ENCODE measurements at regions not wholly inside any gene's neighbourhood (a gene's known extent, or its start where the extent isn't known, plus 50 kb on each side); places are given as distances from the start of the nearest gene placed in this dataset.

DNA sequence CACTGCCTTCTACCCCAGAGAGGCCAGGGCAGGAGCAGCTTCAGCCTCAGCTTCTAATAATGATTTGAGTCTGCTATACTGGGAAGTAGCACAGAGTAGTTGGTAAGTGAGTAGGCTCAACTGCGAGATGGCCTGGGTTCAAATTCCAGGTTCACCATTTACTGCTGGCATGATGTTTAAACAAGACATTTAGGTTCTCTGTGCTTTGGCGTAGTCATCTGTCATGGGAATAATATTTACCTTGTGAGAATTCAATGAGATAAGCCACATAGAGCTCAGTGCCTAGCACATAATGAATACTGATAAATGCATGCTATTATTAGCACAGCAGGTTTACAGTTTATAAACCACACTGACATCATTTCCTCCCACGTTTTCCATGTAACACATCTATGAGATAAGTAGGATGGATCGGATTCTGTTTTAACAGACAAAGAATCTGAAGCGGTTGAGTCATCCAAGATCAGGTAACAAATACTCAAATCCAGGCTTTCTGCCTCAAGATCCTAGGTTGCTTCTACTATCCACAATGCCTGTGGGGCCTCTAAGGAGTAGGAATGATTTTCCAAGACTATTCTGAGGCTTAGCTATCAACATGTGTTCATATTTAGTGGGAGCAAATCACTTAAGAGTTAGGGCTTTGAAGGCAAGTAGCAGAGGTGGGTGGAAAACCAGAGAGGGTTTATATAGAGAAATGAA is 72.9 kb upstream of the DTNBP1 start (continued):
- TF ChIP-seq NRF1 (conservative IDR thresholded peaks at IDR 0.05; ENCODE audit: low read depth, low read length) = no peak
- TF ChIP-seq TCF3 (IDR thresholded peaks at IDR 0.05; ENCODE audit: borderline replicate concordance, insufficient read depth, low read depth, low read length) = no peak
- TF ChIP-seq SMC3 (IDR thresholded peaks at IDR 0.05; ENCODE audit: borderline replicate concordance, low read length) = no peak
- no peak for TF ChIP-seq PML (IDR thresholded peaks at IDR 0.05; ENCODE audit: low read length)
- peak; percentile 72 for TF ChIP-seq MEF2A (IDR thresholded peaks at IDR 0.05; ENCODE audit: insufficient read depth, low read depth, low read length)
- no peak; the same call in 1 of the 2 replicates for TF ChIP-seq ZNF24 (IDR thresholded peaks at IDR 0.05)
- no peak for TF ChIP-seq CBX5 (IDR thresholded peaks at IDR 0.05; ENCODE audit: low read depth)
- TF ChIP-seq, protein P1, sequence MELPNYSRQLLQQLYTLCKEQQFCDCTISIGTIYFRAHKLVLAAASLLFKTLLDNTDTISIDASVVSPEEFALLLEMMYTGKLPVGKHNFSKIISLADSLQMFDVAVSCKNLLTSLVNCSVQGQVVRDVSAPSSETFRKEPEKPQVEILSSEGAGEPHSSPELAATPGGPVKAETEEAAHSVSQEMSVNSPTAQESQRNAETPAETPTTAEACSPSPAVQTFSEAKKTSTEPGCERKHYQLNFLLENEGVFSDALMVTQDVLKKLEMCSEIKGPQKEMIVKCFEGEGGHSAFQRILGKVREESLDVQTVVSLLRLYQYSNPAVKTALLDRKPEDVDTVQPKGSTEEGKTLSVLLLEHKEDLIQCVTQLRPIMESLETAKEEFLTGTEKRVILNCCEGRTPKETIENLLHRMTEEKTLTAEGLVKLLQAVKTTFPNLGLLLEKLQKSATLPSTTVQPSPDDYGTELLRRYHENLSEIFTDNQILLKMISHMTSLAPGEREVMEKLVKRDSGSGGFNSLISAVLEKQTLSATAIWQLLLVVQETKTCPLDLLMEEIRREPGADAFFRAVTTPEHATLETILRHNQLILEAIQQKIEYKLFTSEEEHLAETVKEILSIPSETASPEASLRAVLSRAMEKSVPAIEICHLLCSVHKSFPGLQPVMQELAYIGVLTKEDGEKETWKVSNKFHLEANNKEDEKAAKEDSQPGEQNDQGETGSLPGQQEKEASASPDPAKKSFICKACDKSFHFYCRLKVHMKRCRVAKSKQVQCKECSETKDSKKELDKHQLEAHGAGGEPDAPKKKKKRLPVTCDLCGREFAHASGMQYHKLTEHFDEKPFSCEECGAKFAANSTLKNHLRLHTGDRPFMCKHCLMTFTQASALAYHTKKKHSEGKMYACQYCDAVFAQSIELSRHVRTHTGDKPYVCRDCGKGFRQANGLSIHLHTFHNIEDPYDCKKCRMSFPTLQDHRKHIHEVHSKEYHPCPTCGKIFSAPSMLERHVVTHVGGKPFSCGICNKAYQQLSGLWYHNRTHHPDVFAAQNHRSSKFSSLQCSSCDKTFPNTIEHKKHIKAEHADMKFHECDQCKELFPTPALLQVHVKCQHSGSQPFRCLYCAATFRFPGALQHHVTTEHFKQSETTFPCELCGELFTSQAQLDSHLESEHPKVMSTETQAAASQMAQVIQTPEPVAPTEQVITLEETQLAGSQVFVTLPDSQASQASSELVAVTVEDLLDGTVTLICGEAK (IDR thresholded peaks at IDR 0.05; ENCODE audit: borderline replicate concordance) = no peak; the same call in 1 of the 2 replicates
- TF ChIP-seq, protein P2, sequence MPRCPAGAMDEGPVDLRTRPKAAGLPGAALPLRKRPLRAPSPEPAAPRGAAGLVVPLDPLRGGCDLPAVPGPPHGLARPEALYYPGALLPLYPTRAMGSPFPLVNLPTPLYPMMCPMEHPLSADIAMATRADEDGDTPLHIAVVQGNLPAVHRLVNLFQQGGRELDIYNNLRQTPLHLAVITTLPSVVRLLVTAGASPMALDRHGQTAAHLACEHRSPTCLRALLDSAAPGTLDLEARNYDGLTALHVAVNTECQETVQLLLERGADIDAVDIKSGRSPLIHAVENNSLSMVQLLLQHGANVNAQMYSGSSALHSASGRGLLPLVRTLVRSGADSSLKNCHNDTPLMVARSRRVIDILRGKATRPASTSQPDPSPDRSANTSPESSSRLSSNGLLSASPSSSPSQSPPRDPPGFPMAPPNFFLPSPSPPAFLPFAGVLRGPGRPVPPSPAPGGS (IDR thresholded peaks at IDR 0.05; ENCODE audit: borderline replicate concordance, insufficient read depth, low read depth, low read length, poor library complexity, severe bottlenecking) = no peak
- TF ChIP-seq GATAD2B (conservative IDR thresholded peaks at IDR 0.05; ENCODE audit: low read depth) = peak; percentile 70
- no peak for TF ChIP-seq SIN3A (IDR thresholded peaks at IDR 0.05; ENCODE audit: low read depth, low read length)
- TF ChIP-seq, protein P3, sequence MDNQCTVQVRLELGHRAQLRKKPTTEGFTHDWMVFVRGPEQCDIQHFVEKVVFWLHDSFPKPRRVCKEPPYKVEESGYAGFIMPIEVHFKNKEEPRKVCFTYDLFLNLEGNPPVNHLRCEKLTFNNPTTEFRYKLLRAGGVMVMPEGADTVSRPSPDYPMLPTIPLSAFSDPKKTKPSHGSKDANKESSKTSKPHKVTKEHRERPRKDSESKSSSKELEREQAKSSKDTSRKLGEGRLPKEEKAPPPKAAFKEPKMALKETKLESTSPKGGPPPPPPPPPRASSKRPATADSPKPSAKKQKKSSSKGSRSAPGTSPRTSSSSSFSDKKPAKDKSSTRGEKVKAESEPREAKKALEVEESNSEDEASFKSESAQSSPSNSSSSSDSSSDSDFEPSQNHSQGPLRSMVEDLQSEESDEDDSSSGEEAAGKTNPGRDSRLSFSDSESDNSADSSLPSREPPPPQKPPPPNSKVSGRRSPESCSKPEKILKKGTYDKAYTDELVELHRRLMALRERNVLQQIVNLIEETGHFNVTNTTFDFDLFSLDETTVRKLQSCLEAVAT (IDR thresholded peaks at IDR 0.05) = peak; percentile 58; the same call in 1 of the 2 replicates
- no peak for TF ChIP-seq POU2F2 (IDR thresholded peaks at IDR 0.05; ENCODE audit: borderline replicate concordance, low read depth, low read length)
- TF ChIP-seq KDM1A (IDR thresholded peaks at IDR 0.05; ENCODE audit: borderline replicate concordance) = no peak
- TF ChIP-seq YY1 (IDR thresholded peaks at IDR 0.05; ENCODE audit: low read depth, low read length) = no peak
- no peak for TF ChIP-seq TAF1 (IDR thresholded peaks at IDR 0.05; ENCODE audit: borderline replicate concordance, low read depth, low read length)
- no peak for TF ChIP-seq CEBPB (IDR thresholded peaks at IDR 0.05; ENCODE audit: borderline replicate concordance in 1 of 2, low read depth in 2 of 2, low read length in 2 of 2)
- TF ChIP-seq BMI1 (IDR thresholded peaks at IDR 0.05; ENCODE audit: borderline replicate concordance) = peak; percentile 80
- no peak for TF ChIP-seq JUND (IDR thresholded peaks at IDR 0.05; ENCODE audit: low read depth, low read length)
- TF ChIP-seq SRF (IDR thresholded peaks at IDR 0.05; ENCODE audit: low read depth in 2 of 2, low read length in 2 of 2) = no peak
- peak; percentile 34; the same call in 1 of the 2 replicates for TF ChIP-seq BACH1 (IDR thresholded peaks at IDR 0.05; ENCODE audit: borderline replicate concordance)
- TF ChIP-seq FOS (IDR thresholded peaks at IDR 0.05; ENCODE audit: borderline replicate concordance, extremely low read depth, insufficient read length) = no peak
- TF ChIP-seq NFXL1 (IDR thresholded peaks at IDR 0.05; ENCODE audit: borderline replicate concordance) = no peak
- TF ChIP-seq HDGF (IDR thresholded peaks at IDR 0.05) = no peak; the same call in 1 of the 2 replicates

All from GM12878 (cell line).